Neural progenitor cell (in vitro differentiated cells): ENCODE measurements at regions not wholly inside any gene's neighbourhood (a gene's known extent, or its start where the extent isn't known, plus 50 kb on each side); places are given as distances from the start of the nearest gene placed in this dataset.

Experiments used
- DNase-seq: peaks from one replicate; pipeline ENCODE4 v3.0.0-alpha.2; 2016; ENCODE audit warnings: low spot score
- H2AFZ ChIP-seq: fragments of 200-600 bp; sonication (generic); replicated peaks from 2 replicates; pipeline ENCODE4 v1.6.1; 2016; ENCODE audit warnings: antibody characterized with exemption
- H3F3A ChIP-seq: fragments of 200-600 bp; sonication (generic); 2 replicates; pipeline ENCODE4 v1.6.1; 2016; ENCODE audit warnings: antibody characterized with exemption, low read depth
- H3K27ac ChIP-seq: fragments of 200-600 bp; sonication (generic); 2 replicates; pipeline ENCODE4 v1.5.1; 2016; ENCODE audit warnings: mild to moderate bottlenecking
- H3K27me3 ChIP-seq: fragments of 200-600 bp; sonication (generic); 2 replicates; pipeline ENCODE4 v1.6.1; 2016; ENCODE audit warnings: mild to moderate bottlenecking, moderate library complexity
- H3K36me3 ChIP-seq: fragments of 200-600 bp; sonication (generic); 2 replicates; pipeline ENCODE4 v1.5.1; 2016
- H3K4me1 ChIP-seq: fragments of 200-600 bp; sonication (generic); 2 replicates; pipeline ENCODE4 v1.6.1; 2016; ENCODE audit warnings: mixed run types
- H3K4me2 ChIP-seq: fragments of 200-600 bp; sonication (generic); 2 replicates; pipeline ENCODE4 v1.6.1; 2016
- H3K4me3 ChIP-seq: fragments of 200-600 bp; sonication (generic); 2 replicates; pipeline ENCODE4 v1.5.1; 2016
- H3K79me2 ChIP-seq: fragments of 200-600 bp; sonication (generic); 2 replicates; pipeline ENCODE4 v1.6.1; 2016; ENCODE audit warnings: low read depth
- H3K9ac ChIP-seq: fragments of 200-600 bp; sonication (generic); 2 replicates; pipeline ENCODE4 v1.6.1; 2016
- H3K9me3 ChIP-seq: fragments of 200-600 bp; sonication (generic); 2 replicates; pipeline ENCODE4 v1.5.1; 2016; ENCODE audit warnings: low read depth
- H4K20me1 ChIP-seq: fragments of 200-600 bp; sonication (generic); 2 replicates; pipeline ENCODE4 v1.6.1; 2016; ENCODE audit warnings: low read depth
- H3K27ac Mint-ChIP-seq: 3 replicates; pipeline ENCODE4 v1.8.0; 2021; ENCODE audit warnings: mixed read lengths
- H3K27me3 Mint-ChIP-seq: 2 replicates; pipeline ENCODE4 v1.8.0; 2022; ENCODE audit warnings: low read depth, mild to moderate bottlenecking, inconsistent platforms, moderate library complexity, mixed read lengths; ENCODE audit not compliant: insufficient read depth
- H3K36me3 Mint-ChIP-seq: 3 replicates; pipeline ENCODE4 v1.8.0; 2021; ENCODE audit warnings: mixed read lengths
- H3K4me1 Mint-ChIP-seq: 3 replicates; pipeline ENCODE4 v1.8.0; 2021; ENCODE audit warnings: mixed read lengths
- H3K4me3 Mint-ChIP-seq: 3 replicates; pipeline ENCODE4 v1.8.0; 2021; ENCODE audit warnings: mild to moderate bottlenecking, moderate library complexity, mixed read lengths
- H3K9me3 Mint-ChIP-seq: 3 replicates; pipeline ENCODE4 v1.8.0; 2020; ENCODE audit warnings: mixed read lengths
- CTCF ChIP-seq: fragments of 200-600 bp; sonication (generic); IDR thresholded peaks from 2 replicates; pipeline ENCODE4 v1.5.1; 2017; ENCODE audit warnings: antibody characterized with exemption, mild to moderate bottlenecking
- EZH2 ChIP-seq: fragments of 200-600 bp; sonication (generic); IDR thresholded peaks from 2 replicates; pipeline ENCODE4 v1.6.1; 2017; ENCODE audit warnings: antibody characterized with exemption, mild to moderate bottlenecking, moderate library complexity
- EZH2phosphoT487 ChIP-seq: fragments of 200-600 bp; sonication (generic); IDR thresholded peaks from 2 replicates; pipeline ENCODE4 v1.6.1; 2017; ENCODE audit warnings: antibody characterized with exemption

GRCh38 chr6:104566411-104566810 is 293.3 kb downstream of the HACE1 start:
- H3K27me3 Mint-ChIP-seq, result no peaks in the 10 kb centered on the region
- H3K36me3 Mint-ChIP-seq, result no peaks in the 10 kb centered on the region
- H3K9ac ChIP-seq, result no peak overlapping the region
- H3K4me3 ChIP-seq, result no peak overlapping the region
- TF ChIP-seq EZH2, result no peak
- TF ChIP-seq CTCF, result no peak
- no peak for TF ChIP-seq EZH2phosphoT487
- H3K79me2 ChIP-seq, result no peaks in the 10 kb centered on the region
- H3K4me3 Mint-ChIP-seq, result no peak overlapping the region
- no peaks in the 10 kb centered on the region for H3K4me1 Mint-ChIP-seq
- no peak for DNase-seq
- no peak overlapping the region for H2AFZ ChIP-seq
- no peaks in the 10 kb centered on the region for H3K36me3 ChIP-seq
- no peaks in the 10 kb centered on the region for H3K27me3 ChIP-seq
- no peaks in the 10 kb centered on the region for H3F3A ChIP-seq
- no peaks in the 10 kb centered on the region for H3K4me1 ChIP-seq
- H4K20me1 ChIP-seq, result no peaks in the 10 kb centered on the region
- H3K9me3 ChIP-seq, result no peaks in the 10 kb centered on the region
- no peak overlapping the region for H3K27ac ChIP-seq
- no peak overlapping the region for H3K4me2 ChIP-seq
- no peaks in the 10 kb centered on the region for H3K9me3 Mint-ChIP-seq
- no peak overlapping the region for H3K27ac Mint-ChIP-seq

DNA sequence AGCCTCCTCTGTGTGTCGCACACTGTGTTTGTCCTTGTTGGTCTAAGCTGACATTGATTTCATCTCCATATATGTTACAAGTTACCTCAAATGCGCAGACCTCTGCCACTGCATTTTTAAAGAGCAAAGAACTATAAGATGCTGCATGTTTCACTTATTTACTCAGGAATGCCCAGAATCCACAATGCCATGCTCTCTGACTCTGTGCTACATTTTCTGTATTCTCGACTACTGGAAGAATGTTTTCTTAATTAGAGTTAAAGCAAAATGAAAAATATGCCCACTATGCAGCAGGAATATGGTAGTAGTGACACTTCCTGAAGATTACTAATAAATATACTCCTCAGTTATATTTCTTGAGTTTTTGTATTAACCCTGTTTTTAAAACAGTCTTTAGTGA is 296.4 kb downstream of the HACE1 start:
- Histone ChIP-seq H3K9me3 (no peaks in the 10 kb centered on the region), H3K4me3 (no peak overlapping the region), H2AFZ (no peak overlapping the region), H3K9ac (no peak overlapping the region), H3K27me3 (no peaks in the 10 kb centered on the region), H3K4me1 (no peaks in the 10 kb centered on the region), H3F3A (no peaks in the 10 kb centered on the region), H3K79me2 (no peaks in the 10 kb centered on the region), H3K27ac (no peak overlapping the region), H4K20me1 (no peaks in the 10 kb centered on the region), H3K4me2 (no peak overlapping the region), H3K36me3 (no peaks in the 10 kb centered on the region)
- TF ChIP-seq EZH2 (no peak), CTCF (no peak), EZH2phosphoT487 (no peak)
- H3K9me3 Mint-ChIP-seq, result no peaks in the 10 kb centered on the region
- H3K36me3 Mint-ChIP-seq, result no peaks in the 10 kb centered on the region
- H3K4me1 Mint-ChIP-seq, result no peaks in the 10 kb centered on the region
- no peak for DNase-seq
- no peaks in the 10 kb centered on the region for H3K27me3 Mint-ChIP-seq
- no peak overlapping the region for H3K4me3 Mint-ChIP-seq
- H3K27ac Mint-ChIP-seq, result no peak overlapping the region

DNA sequence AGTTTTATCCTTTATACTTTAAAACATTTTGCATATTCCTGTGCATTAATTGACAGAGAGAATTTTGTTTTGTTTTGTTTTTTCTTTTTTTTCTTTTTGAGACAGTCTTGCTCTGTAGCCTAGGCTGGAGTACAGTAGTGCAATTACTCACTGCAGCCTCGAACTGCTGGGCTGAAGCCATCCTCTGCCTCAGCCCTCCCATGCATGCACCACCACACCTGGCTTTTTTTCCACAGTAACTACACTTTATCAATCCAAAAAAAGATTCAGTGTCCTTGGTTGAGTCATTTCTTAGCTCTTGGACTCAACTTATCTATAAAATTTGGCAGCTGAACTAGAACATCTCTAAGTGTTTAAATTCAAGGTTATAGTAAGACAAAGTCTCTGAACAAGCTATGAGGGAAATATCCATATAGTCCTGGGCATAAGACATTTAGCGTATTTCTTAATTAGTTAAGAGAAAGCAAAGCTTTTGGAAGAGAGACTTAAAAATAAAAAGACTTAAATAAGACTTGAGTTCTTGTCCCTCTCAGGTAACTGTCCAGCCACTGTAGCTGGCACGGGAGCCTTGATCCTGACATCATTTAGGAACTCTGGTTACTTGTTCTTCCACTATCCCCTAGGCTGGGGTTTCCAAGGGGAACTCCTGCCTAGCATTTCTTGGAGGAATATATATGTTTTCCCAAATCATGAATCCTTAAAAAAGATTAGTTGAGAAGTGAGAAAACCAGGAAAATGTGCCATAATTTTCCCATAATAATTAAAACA is 300.1 kb downstream of the HACE1 start:
- Mint-ChIP-seq H3K27ac (no peak overlapping the region), H3K9me3 (peaks cover 3% of the 10 kb centered on the region), H3K27me3 (no peaks in the 10 kb centered on the region), H3K4me1 (no peaks in the 10 kb centered on the region), H3K36me3 (no peaks in the 10 kb centered on the region), H3K4me3 (no peak overlapping the region)
- no peaks in the 10 kb centered on the region for H3K36me3 ChIP-seq
- no peak for DNase-seq
- no peak overlapping the region for H3K27ac ChIP-seq
- no peaks in the 10 kb centered on the region for H3K9me3 ChIP-seq
- TF ChIP-seq CTCF (no peak), EZH2phosphoT487 (no peak), EZH2 (no peak)
- no peaks in the 10 kb centered on the region for H4K20me1 ChIP-seq
- no peaks in the 10 kb centered on the region for H3K79me2 ChIP-seq
- H3K9ac ChIP-seq, result no peak overlapping the region
- H2AFZ ChIP-seq, result no peak overlapping the region
- H3K4me2 ChIP-seq, result no peak overlapping the region
- H3K27me3 ChIP-seq, result no peaks in the 10 kb centered on the region
- H3K4me1 ChIP-seq, result no peaks in the 10 kb centered on the region
- no peaks in the 10 kb centered on the region for H3F3A ChIP-seq
- no peak overlapping the region for H3K4me3 ChIP-seq
